Heart left ventricle (tissue), 16 donors: ENCODE measurements at regions not wholly inside any gene's neighbourhood (a gene's known extent, or its start where the extent isn't known, plus 50 kb on each side); places are given as distances from the start of the nearest gene placed in this dataset.
A peak's percentile ranks its signal among the peaks of the same experiment; 100 is the strongest.
"Not testable (repeated sequence)": the region's sequence is repeated elsewhere in the genome, so short reads cannot be mapped to it uniquely, and the experiment has no call there.

Source experiments
- ATAC-seq, 4 donors: fragments of 200-7000 bp; cut with Tn5 transposase; one replicate each; pipeline ENCODE4 v1.9.1; 2020 to 2022; ENCODE audit warnings: moderate library complexity in 4 of 4, mild to moderate bottlenecking in 3 of 4, moderate number of reproducible peaks in 1 of 4
- DNase-seq, 5 donors: peaks; one replicate each; pipeline ENCODE4 v3.0.0-alpha.2; 2020
- H3K27ac ChIP-seq, 12 donors: fragments of 200-600 bp; sonication (generic) in 4 of 12; one replicate each; pipeline versions ENCODE4 v1.5.0 to v1.8.0; 2016 to 2022; ENCODE audit warnings: mild to moderate bottlenecking in 2 of 12
- H3K27me3 ChIP-seq, 9 donors: fragments of 200-600 bp; sonication (generic) in 2 of 9; one replicate each; pipeline versions ENCODE4 v1.5.1 to v1.8.0; 2016 to 2022; ENCODE audit warnings: mild to moderate bottlenecking in 3 of 9
- H3K36me3 ChIP-seq, 9 donors: fragments of 200-600 bp; sonication (generic) in 2 of 9; one replicate each; pipeline versions ENCODE4 v1.5.0 to v1.8.0; 2018 to 2022; ENCODE audit warnings: mild to moderate bottlenecking in 2 of 9
- H3K4me1 ChIP-seq, 12 donors: fragments of 200-600 bp; sonication (generic) in 4 of 12; one replicate each; pipeline versions ENCODE4 v1.5.0 to v1.8.0; 2016 to 2022; ENCODE audit warnings: mild to moderate bottlenecking in 3 of 12
- H3K4me3 ChIP-seq, 12 donors: fragments of 200-600 bp; sonication (generic) in 4 of 12; one replicate each; pipeline versions ENCODE4 v1.5.0 to v1.8.0; 2017 to 2022; ENCODE audit warnings: mild to moderate bottlenecking in 9 of 12, moderate library complexity in 4 of 12
- H3K9me3 ChIP-seq, 12 donors: fragments of 200-600 bp; sonication (generic) in 4 of 12; one replicate each; pipeline versions ENCODE4 v1.5.0 to v1.8.0; 2016 to 2022; ENCODE audit warnings: mild to moderate bottlenecking in 1 of 12
- CTCF ChIP-seq, 12 donors: fragments of 200-600 bp; sonication (generic) in 4 of 12; IDR thresholded peaks; one replicate each; pipeline versions ENCODE4 v1.5.0 to v1.8.0; 2018 to 2022; ENCODE audit warnings: antibody characterized with exemption in 12 of 12, mild to moderate bottlenecking in 5 of 12
- POLR2A ChIP-seq, 2 donors: fragments of 450-650 bp; IDR thresholded peaks; one replicate each; pipeline ENCODE4 v1.6.1; 2017; ENCODE audit warnings: antibody characterized with exemption in 2 of 2, mild to moderate bottlenecking in 2 of 2, moderate library complexity in 2 of 2
- WGBS, 4 donors: extraction: QIAGEN DNeasy Blood & Tissue Kit in 2 of 4; methylation state at CpG; one replicate each; pipeline versions ENCODE4 v1.1.5 to v1.1.7; 2013 to 2018; 5-methylcytosine and 5-hydroxymethylcytosine counted together
- intact Hi-C, 10 donors: fragments of 100-400 bp; cut with DNase I; formaldehyde crosslinking; loops; one replicate each; pipeline versions ENCODE4 v1.11.1 to v1.14.2; 2022
- donor health status: ischemic (EF 13 %, LVEDD 7.1; RV severe dilation, severe dysfunction).
- donor health status: healthy with polysubstance abuse.
- donor health status: DM: no; HTN: yes; CAD: no.
- donor health status: DM: no; HTN: no; CAD: no.
- donor health status: ischemic (EF 25% LVEDD 6.9; RV normal size, moderate dysfunction).
- donor health status: ischemic (EF 25% LVEDD 5.7; RV mildly dilated, moderate dysfunction).
- donor health status: healthy.
- donor health status: DM: yes; HTN: yes; CAD: no.
- donor health status: ischemic (EF 35%, LVEDD 5.7; RV mildly dilated, moderate dysfunction).
- donor health status: nonischemic (EF 11% LVEDD 7.7; RV severe dilation, severe dysfunction).
- donor health status: DM: yes; HTN: yes; CAD: no.
- donor health status: PGD.
- donor health status: ischemic (EF 29% LVEDD 5.4; RV normal size, mild dysfunction).
- donor health status: nonischemic (EF 23%, LVEDD 6.1; RV moderate dilation, normal function).

- H3K27me3 ChIP-seq, result no peaks in the 10 kb centered on the region
- H3K9me3 ChIP-seq, result no peaks in the 10 kb centered on the region
- H3K4me1 ChIP-seq, result peaks cover 0 to 6% (median 0%) of the 10 kb centered on the region in 12 donors
- H3K4me3 ChIP-seq, result no peak overlapping the region
- no peak for ATAC-seq
- intact Hi-C loops, result no loop called here
- no peak overlapping the region for H3K27ac ChIP-seq
- 83 to 91% (median 87%) methylated on average over 7 of the region's 7 CpGs for WGBS, 4 donors
- H3K36me3 ChIP-seq, result no peaks in the 10 kb centered on the region
- no peak for DNase-seq
- no peak for TF ChIP-seq CTCF (IDR thresholded peaks at IDR 0.05)
- no peak for TF ChIP-seq POLR2A (IDR thresholded peaks at IDR 0.05)
Observed at GRCh38 chr22:41036924-41037323, 55.5 kb upstream of the EP300 start.

- peak overlapping the region in 1 of 12 donors; percentile 3 for H3K27ac ChIP-seq
- H3K27me3 ChIP-seq, result no peaks in the 10 kb centered on the region
- ATAC-seq, result no peak
- DNase-seq, result no peak
- H3K36me3 ChIP-seq, result no peaks in the 10 kb centered on the region
- 50 to 64% (median 62%) methylated on average over 4 of the region's 4 CpGs for WGBS, 4 donors
- H3K4me3 ChIP-seq, result no peak overlapping the region
- TF ChIP-seq CTCF (IDR thresholded peaks at IDR 0.05) (no peak), POLR2A (IDR thresholded peaks at IDR 0.05) (no peak)
- no peaks in the 10 kb centered on the region for H3K9me3 ChIP-seq
- intact Hi-C loops, result no loop called here
- H3K4me1 ChIP-seq, result peaks cover 0 to 6% (median 0%) of the 10 kb centered on the region in 12 donors
Observed at GRCh38 chr22:41038732-41039131, 53.7 kb upstream of the EP300 start.

GRCh38 chr22:41039641-41040040 lies 52.8 kb upstream of the EP300 start:
- H3K4me1 ChIP-seq, H3K4me3 ChIP-seq, H3K36me3 ChIP-seq, H3K9me3 ChIP-seq, intact Hi-C loops, ATAC-seq, DNase-seq, H3K27ac ChIP-seq, H3K27me3 ChIP-seq: not testable (repeated sequence)
- 91 to 95% (median 93%) methylated on average over 9 of the region's 9 CpGs for WGBS, 4 donors

- no peaks in the 10 kb centered on the region for H3K9me3 ChIP-seq
- H3K4me1 ChIP-seq, result peaks cover 0 to 5% (median 0%) of the 10 kb centered on the region in 12 donors
- no peak overlapping the region for H3K27ac ChIP-seq
- WGBS, 4 donors, result 35 to 52% (median 42%) methylated on average over 1 of the region's 1 CpG
- TF ChIP-seq CTCF (IDR thresholded peaks at IDR 0.05) (no peak), POLR2A (IDR thresholded peaks at IDR 0.05) (no peak)
- intact Hi-C loops, result no loop called here
- ATAC-seq (no peak), DNase-seq (no peak)
- H3K4me3 ChIP-seq, result no peak overlapping the region
- H3K36me3 ChIP-seq, result no peaks in the 10 kb centered on the region
- no peaks in the 10 kb centered on the region for H3K27me3 ChIP-seq
Observed at GRCh38 chr22:41040483-41040882, 51.9 kb upstream of the EP300 start.

GRCh38 chr22:41041532-41041931 lies 50.9 kb upstream of the EP300 start:
- Histone ChIP-seq H3K27ac (no peak overlapping the region), H3K4me3 (no peak overlapping the region), H3K4me1 (peaks cover 0 to 5% (median 0%) of the 10 kb centered on the region in 12 donors), H3K9me3 (no peaks in the 10 kb centered on the region), H3K36me3 (no peaks in the 10 kb centered on the region), H3K27me3 (no peaks in the 10 kb centered on the region)
- ATAC-seq (no peak), DNase-seq (no peak)
- WGBS, 4 donors, result 92 to 95% (median 95%) methylated on average over 5 of the region's 5 CpGs
- TF ChIP-seq CTCF (IDR thresholded peaks at IDR 0.05), result no peak
- TF ChIP-seq POLR2A (IDR thresholded peaks at IDR 0.05), result no peak
- intact Hi-C loops, result no loop called here
